Stimulated activated CD8-positive, alpha-beta memory T cell treated with anti-CD3 and anti-CD28 coated beads, Interleukin-7, amount 100 ng/mL, for 48 hours (primary cell): ENCODE measurements at regions not wholly inside any gene's neighbourhood (a gene's known extent, or its start where the extent isn't known, plus 50 kb on each side); places are given as distances from the start of the nearest gene placed in this dataset.

ENCODE experiments used
- DNase-seq, 2 donors: peaks; one replicate each; pipeline ENCODE4 v3.0.0-alpha.2; 2020; ENCODE audit warnings: low read depth in 1 of 2; ENCODE audit errors: extremely low read depth in 1 of 2

DNA sequence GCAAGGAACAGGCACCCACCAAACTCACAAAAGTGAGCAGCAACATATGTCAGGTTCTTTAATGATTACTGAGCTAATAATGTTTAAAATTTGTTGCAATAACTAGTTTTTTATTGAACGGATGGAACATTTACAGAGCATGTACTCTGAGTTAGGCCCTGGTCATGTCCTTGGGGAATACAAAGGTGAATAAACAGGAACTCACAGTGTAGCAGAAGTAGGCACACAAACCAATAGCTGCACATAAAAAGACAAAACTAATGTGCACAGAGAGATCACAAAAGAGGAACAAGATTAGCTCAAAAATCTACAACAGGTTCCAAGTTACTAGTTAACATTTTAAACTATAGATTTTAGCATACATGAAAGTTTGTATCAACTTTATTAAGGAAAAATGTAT lies 505.3 kb upstream of the PPP2R3A start:
- no peak for DNase-seq

DNA sequence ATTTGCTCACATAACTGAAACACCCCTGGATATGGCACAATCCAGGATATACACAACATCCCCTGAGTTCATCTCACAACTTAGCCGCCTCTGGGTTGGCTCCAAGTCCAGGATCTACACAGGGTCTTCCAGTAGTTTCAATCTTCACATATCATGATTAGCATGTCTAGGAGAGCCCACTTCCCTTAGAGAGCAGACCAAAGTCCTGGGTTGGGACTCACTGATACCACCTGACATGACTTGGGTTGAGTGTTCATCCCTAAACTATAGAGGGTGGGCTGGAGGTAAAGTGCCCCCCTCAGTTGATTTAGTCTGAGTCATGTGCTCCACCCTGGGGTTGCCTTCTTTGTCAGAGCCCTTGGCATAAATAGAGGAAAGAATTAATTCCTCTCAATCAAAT lies 493.6 kb upstream of the PPP2R3A start:
- DNase-seq = no peak

DNA sequence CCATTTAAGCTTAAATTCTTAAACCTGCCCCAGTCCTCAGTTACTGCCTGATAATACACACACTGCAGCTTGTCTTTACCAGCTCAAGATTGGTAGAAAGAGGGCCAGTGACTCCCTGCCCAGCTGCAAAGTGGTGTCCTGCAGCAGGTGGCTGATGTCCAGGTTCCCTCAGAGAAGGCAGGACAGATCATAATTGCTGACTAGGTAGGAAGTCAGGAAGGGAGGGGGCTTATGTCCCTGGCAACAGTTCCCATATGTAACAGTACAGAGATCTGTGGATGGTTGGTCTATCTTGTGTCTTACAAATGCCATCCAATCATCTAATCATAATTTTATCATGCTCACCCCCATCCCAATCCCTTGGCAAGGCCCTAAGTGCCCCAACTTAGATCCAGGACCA lies 492.1 kb upstream of the PPP2R3A start:
- DNase-seq = no peak

DNA sequence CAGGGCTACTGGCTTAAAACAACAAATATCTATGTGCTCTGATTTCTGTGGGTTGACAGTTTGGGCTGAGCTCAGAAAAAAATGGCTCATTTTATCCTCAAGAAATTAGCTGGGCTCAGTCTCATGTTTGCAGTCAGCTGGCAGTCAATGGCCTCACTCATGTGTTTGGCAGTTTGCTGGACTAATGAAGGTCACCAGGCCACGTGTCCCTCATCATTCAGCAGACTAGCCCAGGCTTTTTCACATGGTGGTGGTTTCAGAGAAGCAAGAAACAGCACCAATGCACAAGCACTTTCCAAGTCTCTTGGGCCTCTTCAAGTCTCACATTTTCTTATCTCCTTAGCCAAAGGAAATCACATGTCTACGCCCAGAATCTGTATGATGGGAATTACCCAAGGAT lies 478.3 kb upstream of the PPP2R3A start:
- no peak for DNase-seq

DNA sequence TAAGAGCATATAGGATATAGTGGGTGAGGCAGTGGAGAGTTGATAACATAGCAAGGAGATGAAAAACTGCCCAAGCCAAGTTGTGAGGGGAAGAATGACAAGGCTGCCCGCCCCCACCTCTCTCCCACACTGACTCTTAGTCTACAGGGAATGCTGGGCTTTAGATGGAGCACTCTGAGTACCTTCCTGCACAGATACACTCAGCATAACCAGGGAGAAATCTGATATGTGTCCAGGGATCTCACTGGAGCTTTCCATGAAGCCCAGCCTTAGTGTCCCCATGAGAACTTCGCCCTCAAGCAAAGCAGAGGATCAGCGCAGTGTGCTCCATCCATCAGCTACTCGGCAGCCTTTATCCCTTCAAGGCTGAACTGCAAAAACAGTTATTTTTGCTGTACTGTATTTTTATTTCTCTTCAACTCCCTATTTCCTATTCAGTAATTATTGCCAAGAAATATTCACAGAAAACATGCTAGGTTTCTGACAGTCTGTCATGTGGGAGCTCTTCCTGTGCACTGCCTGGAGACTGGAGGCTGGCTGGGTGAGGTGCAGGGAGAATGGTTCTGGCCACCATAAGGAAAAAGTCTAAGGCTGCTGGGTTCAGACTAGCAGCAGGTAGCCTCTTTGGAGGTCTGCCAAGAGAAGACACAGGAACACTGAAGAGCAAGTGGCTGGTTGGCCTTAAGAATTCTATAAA lies 475.2 kb upstream of the PPP2R3A start:
- DNase-seq = no peak

DNA sequence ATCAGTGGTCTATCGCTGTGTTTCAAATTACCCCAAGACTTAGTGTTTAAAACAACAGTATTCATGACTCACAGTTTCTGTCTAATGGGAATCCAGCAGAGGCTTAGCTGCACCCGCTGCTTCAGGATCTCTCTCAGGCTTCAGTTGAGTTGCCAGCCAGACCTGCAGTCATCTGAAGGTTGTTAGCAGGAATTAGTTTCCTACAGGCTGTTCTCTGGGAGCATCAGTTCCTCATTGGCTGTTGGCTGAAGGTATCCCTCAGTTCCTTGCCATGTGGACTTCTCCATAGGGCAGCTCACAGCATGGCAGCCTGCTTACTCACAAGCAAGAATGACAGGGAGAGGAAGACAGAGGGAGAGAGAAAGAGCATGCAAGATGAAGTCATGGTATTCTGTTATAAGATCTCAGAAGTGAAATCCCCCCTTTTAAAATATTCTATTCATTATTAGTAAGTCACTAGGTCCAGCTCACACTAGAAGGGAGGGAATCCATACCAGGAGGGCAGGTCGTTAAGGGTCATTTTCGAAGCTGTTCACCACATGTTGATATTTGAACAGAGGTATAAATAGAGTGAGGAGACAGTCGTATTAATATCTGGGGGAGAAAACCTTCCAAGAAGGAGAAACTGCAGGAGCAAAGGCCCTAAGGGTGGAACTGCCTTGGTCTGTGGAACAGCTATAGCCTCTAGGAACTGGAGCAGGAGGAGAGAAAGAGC lies 473.9 kb upstream of the PPP2R3A start:
- DNase-seq = no peak

DNA sequence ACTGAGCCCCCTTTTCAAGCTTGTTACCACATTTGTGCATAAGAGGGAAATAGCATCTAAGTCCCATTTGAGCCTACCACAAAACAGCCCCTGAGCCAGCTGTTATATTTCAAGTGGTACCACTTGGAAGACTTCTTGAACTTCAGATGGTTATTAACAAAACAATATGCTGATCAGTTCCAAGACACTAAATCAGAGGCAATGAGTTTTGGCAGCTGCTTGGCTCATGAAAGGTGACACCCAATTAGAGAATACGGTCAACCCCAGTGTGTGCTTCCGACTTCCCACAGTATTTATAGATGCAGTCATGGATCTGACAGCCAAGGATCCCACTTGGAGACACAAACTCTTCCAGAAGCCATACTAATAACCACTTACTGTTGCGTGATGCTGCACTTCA lies 469.6 kb upstream of the PPP2R3A start:
- no peak for DNase-seq

DNA sequence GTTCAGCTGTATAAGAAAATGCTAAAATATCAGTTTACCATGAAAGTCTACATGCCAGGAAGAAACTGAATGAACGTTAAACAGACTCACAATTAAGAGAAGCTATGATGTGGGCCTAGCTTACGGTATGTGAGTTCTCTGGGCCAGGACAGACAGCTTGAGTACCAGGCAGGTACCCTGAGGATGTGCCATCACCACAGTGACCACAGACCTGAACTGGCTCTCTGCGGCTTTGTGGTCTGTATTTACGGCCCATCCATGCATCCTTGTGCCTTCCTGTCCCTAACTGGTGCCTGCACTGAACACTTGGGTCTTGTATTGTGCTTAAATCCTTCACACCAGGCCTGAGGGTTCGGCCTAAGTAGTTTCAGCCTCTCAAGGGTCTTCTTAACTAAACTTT lies 467.5 kb upstream of the PPP2R3A start:
- no peak for DNase-seq

DNA sequence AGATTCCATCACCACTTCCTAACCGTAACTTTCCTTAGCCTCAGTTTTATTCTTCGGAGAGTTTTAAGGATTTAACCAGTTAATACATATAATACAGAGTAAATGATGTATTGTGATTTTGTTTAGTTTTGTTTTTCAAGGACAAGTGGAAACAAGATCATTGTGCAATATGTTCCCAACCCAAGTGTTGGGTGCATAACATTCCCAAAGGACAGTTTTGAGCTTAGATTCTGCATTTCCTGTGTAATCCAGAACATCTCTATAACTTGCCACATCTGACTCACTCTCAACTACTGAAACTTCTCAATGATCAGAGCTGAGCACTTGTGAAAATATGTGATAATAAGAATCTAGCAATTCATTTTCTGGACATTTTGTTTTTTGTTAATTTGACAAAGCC lies 466.1 kb upstream of the PPP2R3A start:
- DNase-seq = no peak

DNA sequence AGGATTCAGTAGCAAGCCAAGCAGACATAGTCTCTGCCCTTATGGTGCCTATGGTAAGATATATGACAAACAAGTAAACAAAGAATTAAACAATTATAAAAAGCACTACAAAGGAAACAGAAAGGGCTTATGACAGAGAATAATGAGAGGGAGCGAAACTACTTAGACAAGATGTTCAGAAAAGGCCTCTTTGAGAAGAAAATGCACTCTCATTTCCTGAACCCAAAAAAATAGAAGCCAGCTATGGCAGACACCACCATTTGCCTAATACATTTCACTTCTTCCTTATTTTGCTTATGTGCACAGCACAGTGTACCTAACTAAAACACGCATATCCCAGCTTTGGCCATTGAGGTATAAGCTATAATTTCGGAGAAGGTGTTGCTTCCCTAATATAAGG lies 465.5 kb upstream of the PPP2R3A start:
- DNase-seq = no peak

DNA sequence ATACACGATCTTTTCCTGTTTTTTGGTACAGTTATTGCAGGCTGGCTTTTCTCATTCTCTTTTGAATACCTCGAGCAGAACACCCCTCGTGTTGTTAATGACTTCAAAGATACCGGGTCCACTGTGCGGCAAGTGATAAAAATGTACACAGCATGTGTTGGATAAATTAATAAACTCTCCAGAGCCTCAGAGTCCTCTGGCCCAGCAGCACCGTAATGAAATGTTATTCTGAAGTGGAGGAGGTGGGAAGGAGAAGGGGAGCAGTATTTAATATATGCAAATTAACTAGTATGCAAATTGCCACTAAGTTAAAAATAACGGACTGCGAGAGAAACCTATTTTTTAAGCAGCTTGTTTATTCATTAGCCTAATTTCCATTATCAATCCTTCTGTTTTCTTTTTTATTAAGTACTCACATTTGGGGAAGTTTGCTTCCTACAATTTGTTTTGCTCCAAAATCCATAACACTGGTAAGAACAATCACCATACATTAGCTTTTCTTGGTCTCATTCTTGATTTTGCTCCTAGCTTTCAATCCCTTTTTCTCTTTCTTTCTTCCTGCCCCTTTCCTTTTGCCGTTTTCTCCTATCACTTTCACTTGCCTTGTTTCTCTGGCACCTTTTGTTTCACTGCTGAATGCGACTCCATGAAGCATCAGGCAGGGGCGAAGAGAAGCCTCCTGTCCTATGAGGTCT lies 462.3 kb upstream of the PPP2R3A start:
- no peak for DNase-seq

DNA sequence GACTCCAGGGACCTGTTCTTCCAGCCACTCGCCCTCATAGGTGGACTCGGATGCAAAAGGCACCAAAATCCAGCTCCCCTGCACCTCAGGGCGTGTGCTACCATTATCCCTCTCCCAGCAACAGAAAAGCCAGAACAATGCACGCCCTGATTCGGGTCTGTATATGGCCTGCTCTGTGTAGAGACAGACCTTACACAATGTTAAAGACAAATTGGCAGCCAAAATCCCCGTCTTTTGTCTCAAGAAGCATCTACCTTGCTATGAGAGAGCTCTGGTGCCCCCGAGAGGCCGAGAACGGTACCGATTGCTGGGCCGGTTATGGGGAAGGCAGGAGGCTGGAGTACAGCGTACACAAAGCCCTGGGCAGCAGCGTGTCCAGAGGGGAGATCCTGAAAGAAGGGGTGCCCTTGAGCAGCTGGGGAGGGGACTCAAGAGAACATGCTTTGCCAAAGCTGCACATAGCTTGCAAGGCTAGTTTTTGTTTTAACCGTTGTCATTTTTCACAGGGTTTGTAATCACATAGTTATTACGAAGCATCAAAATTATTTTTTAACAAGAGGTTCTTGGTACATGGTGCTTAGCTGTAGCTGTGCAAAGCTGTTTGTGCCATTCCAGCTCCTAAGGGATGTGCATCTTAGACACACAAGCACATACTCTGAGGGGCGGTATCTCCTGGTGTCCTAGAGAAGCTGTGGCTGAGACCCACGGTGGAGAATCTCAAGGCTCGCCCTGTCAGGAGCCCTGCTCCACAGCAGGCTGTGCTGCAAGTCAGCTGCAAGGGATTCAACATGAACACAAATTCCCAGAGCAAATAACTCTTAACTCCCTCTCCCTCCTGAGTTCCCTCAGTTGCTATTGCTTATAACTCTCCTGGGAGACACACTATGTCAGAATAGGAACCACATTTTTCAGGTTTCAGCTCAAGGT lies 461.5 kb upstream of the PPP2R3A start:
- peak in 1 of 2 donors; percentile 3 for DNase-seq

DNA sequence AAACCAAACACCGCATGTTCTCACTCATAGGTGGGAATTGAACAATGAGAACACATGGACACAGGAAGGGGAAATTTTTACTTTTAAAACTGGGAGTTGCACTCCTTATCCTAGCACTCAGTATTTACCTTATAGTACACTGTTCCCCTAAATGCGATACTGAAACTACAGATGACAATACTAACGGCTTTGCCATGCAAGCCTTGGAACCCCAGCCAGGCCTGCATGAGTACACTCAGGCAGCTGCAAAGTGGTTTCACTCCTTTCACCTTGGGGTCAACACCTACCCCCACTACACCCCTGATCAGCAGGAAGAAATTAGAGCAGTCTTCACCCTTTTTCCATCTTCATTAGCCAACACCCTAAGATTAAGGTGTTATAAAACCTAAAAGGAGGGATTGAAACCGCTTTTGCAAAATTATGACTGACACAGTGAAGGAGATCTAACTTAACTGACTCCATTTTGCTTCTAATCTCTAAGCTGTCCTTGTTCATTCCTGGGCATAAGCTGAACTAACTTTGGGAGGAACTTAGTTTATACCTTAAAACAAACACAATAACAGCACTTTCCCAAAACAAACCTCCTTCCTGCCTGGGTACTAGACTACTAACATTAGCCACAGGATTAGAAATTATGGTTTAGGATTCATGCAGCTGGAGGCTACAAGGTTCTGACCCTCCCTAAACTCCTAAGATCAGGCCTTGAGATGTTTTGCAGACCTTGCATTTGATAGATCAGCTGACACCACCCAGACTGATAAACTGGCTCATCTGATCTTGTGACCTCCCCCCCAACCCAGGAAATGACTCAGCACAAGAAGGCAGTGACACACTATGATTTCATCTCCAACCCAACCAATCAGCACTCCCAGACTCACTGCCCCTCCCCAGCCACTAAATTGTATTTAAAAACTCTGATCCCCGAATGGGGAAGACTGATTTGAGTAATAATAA lies 452.1 kb upstream of the PPP2R3A start:
- no peak for DNase-seq

DNA sequence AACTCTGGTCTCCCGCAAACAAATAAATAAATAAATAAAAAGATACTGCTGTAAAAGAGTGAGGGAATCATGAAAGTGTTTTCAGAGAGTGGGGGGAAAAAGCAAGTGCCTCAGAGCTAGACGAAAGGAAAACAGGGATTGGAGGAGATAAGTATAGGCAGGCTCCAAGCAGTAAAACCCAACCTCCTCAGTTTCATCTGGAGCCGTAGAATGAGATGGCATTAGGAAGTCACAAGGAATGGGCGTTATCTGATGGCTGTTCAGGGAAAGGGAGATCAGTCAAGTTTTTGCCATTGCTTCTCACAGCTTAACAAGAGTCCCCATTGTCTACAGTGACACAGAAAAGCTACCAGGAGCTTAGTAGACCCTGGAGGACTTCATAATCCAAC lies 451.5 kb upstream of the PPP2R3A start:
- DNase-seq = no peak

DNA sequence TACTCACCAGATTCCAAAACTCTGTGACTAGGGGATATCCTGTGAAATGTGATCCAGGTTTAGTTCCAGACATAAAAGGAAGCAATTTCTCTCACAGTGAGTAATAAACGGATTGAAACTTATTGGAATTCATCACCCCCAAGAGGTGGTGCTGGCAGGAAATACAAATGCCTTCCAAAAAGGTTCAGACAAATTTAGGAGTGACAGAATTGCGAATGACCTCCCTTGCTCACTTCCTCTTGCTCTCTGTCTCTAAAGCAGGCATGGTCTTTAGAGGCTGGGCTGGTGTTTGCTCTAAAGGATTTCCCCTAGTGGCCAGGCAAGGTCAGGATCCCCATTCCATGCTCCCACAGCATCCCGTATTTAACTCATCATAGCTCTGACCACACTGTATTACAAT lies 449.4 kb upstream of the PPP2R3A start:
- no peak for DNase-seq

DNA sequence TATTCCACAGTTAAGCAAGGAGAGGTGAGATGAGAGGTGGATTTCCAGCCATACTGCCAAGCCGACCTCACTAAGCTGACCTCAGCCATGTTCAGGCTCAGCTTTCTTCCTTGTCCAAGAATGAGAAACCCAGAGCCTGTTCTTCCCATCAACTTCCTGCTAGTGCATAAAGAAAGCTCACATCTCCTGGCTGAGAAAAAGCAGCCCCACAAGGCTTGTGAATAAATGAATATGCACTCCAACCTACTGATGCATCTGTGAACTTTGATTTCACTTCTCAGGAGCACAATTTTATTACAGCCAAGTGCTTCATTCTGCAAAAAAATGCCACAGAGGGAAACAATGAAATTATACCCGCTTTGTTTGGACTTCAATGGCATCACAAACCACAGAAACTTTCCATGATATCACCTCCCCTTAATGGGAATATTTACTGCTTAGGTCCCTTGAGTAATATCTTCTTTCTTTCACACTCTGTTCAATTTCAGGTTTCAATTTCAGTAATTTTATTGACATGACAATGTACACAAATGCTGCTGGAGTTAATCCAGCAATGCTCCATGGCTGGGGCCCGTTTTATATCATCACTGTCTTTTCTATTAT lies 437.0 kb upstream of the PPP2R3A start:
- no peak for DNase-seq

DNA sequence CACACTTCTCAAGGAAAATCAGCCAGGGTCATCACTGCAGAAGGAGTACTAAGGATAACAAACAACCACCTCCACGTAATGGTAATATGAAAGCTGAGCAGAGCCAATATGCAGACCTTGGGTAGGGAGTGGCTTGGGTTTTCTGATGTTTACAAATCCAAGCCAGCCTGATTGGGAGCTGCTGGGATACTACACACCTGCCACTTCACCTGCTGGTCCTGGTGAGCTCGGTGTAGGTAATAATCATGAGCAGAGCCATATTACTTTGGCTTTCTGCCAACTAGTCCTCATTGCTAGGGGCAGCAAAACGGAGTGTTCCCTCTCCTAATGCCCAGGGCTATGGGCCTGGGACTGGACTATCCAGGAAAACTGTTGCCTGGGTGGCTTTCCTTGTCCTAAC lies 433.5 kb upstream of the PPP2R3A start:
- no peak for DNase-seq

DNA sequence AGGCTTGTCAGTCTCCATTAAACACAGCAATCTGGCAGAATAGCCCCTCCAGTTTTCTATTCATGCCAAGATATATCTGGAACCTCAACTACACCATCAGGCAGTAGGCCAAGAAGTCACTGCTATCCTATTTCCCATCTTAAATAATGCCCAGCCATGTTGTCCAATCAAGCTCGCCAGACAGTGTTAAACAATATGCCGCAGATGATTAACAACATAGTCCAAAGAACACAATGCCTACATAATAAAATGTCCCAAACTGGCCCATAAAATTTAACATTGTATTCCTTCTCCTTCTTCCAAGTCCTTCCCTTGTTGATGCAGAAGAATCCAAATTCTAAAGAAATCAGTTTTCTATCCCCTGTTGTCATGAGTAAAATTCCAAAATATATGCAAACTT lies 427.4 kb upstream of the PPP2R3A start:
- DNase-seq = no peak

DNA sequence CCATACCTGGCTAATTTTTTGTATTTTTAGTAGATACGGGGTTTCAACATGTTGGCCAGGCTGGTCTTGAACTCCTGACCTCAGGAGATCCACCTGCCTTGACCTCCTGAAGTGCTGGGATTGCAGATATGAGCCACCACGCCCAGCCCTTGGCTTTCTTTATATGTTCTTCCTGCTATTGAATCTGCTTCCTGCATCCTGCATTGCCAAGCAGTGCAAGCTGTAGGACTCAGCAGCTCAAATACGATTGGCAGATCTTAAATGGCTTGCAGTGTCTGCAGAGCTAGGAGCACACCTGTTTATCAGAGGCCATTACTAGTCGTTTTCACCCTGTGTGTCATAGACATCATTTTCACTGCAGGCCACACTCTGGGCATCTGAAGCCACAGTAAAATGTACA lies 426.2 kb upstream of the PPP2R3A start:
- no peak for DNase-seq

DNA sequence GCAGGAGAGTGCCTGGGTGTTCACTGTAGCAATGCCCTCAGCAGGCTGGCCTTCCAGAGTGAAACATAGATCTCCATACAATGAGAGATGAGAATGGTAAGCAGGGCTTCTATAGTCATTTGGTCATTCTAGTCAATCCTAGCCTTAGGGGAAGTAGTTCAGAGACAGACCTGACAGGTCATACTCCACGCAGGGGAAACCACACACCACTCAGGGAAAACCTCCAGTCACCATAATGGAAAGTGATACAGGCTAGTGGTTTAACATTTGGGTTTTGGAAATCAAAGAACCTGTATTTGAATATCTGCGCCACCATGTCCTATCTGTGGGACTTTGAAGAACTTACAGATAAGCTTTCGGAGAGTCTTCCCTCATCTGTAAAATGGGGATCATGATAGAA lies 425.7 kb upstream of the PPP2R3A start:
- no peak for DNase-seq
